CD1c-positive myeloid dendritic cell (primary cell): ENCODE measurements at regions not wholly inside any gene's neighbourhood (a gene's known extent, or its start where the extent isn't known, plus 50 kb on each side); places are given as distances from the start of the nearest gene placed in this dataset.

Experiments used
- DNase-seq: peaks from one replicate; pipeline ENCODE4 v3.0.0-alpha.2; 2016; ENCODE audit errors: extremely low spot score

DNA sequence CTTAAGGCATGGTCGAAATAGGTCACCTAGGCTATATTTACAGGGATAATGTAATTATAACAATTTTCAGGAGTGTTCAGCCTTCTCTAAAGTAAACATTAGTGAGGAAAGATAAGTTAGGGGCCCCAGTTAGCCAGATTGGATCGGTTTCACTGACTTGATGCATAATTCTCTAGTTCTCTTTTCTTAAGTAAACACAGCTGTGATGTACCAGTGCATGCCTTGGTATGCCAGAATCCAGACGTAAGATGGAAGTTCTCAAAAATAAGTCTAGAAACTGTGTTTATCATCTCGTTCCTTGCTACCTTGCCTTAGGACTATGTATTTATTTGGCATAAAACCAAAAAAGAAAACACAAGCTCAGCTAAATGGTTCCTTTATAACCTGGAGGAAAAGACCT, 442.2 kb upstream of the CLINT1 start:
- DNase-seq, result no peak

DNA sequence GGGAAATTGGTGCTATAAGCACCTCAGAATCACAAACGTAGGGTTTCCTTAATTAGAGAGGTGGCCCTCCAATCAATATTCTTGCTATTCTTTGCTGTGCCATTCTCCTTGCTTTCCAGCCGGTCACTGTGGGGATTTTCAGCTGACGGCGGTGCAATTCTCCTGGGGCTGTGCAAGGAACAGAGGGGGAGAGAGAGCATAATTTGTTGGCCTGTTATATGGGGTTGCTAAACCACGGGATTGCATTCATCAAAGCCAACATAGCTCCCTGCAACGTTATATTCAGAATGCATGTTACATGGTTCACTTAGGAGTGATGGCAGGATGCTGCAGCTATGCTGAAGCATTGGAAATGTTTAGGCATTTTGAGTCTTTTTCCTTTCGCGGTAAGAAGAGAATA, 441.3 kb upstream of the CLINT1 start:
- DNase-seq, result no peak

DNA sequence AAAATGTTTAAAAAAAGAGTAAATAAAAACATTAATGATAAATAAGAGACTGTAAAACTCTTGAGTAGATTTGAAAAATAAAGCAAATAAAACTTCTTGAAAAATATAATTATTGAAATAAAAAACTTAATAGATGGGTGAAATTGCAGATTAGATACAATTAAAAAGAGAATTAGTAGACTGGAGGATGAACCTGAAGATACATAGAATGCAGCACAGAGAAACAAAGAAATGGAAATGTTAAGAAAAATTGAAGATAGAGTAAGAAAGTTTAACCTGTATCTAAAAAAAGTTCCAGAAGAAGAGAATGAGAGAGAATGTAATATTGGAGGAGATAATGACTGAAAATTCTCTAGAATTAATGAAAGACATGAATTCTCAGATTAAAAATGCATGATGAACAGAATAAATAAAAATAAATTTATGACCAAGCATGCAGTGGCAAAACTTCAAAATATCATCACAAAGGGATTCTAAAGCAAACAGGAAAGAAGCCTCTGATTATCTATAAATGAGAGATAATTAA, 438.1 kb upstream of the CLINT1 start:
- DNase-seq, result no peak

DNA sequence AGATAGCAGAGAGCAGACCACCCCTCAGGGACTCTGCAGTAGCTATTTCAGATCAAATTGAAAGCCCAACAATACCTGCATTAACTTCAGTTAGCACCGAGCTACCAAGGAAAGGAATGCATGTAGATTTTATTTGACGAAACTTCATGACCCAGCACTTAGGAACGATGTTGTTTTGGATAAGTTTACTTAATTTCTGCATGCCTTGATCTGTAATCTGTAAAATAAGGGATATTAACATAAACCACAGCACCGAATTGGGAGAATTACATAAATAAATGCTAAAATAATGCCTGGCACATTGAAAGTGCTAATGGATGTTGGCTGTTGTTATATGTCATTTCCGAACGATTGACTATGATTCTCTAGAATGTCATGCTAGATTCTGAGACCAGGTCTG, 435.8 kb upstream of the CLINT1 start:
- no peak for DNase-seq

DNA sequence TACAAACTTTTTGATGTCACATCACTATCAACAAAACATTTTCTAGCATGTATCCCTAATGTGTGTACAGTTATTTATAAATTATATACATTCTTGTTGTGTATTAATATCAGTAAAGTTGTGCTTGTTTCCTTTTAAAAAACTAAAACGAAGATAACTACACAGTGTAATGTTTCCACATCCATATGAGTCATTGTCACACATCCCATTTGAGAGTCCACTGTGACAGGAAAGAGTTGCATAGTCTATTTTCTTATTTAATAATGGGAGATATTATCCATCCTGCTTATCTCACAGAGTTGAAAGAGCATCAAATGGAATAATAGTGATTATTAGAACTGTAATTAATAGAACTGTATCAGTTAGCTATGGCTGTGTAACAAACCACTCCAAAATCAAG, 434.0 kb upstream of the CLINT1 start:
- DNase-seq, result no peak

DNA sequence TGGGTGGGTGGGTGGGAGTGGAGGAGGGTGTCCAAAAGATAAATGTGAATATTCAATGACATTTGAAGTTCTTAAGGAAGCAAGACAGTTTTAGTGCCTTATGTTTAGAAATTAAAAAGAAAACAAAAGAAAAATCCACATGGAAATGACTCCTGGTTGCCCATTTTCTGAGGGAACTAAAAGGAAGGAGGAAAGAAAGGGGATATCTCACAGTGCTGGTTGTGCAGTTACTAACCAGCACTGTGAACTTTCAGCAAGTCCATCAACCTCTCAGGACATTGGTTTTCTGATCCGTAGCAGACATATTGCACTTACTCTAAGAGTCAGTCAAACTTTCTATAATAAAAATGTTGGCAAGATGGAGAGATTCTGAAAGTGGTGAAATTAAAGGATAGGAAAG, 431.0 kb upstream of the CLINT1 start:
- DNase-seq, result no peak

DNA sequence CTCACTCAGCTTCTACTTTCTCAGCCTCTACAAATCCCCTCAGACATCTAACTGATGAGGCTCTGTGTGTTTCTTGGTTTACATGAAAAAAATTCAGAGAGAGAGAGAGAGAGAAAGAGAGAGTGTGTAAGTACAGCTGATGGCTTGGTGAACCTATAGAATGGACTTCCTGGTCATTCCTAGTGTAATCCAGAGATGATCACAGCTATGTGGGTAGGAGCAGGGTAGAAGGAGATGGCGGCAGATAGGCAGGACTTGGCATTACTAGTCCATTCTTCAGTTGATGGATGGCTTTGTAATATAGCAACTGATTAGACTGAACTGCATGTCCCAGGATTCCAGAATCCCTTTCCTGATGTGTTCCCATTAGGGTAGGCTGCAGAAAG, 429.3 kb upstream of the CLINT1 start:
- DNase-seq, result no peak

DNA sequence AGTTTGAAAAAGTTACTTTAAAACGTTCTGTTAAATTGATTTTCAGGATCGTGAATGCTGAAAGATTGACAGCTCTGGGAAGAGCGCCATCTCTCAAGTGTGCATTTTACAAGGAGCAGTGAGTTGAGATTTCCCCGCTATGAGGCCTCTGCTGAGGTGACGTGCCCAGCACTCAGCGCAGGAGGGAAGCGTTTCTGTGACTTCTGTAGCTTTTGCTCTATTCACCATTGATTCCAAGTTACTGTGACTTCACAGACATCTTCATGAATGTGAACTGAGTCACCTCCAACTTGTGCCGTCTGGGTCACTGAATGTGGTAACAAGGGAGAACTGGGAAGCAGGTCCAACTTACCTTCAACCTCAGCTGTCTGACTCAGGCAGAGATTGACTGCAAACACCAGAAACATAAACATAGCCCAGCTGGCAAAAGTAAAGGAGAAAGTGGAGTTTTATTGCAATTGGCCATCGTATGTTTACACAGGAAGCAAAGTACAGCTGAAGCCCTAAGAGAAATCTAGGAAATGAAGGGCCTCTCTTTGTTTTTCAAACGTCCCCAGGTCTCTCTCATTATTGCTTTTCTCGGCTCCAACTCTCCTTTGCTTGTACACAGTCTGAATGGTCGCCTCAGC, 428.8 kb upstream of the CLINT1 start:
- DNase-seq, result no peak

DNA sequence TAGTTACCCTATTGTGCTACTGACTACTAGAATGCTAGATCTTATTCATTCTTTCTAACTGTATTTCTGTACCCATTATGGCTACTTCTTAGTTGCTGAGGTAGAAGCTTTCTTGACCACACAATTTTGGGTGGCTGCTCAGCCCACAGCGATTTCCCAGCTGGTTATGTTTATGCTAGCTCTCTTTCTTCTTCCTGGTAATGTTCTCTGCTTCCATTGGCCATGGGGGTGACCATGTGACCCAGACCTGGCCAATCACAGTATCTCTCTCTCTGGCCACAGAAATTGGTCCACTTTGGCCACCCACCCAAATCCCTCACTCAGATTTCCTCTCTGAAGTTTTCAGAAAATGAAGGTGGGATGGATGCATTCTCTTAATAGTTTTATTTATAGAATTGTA, 427.9 kb upstream of the CLINT1 start:
- no peak for DNase-seq

DNA sequence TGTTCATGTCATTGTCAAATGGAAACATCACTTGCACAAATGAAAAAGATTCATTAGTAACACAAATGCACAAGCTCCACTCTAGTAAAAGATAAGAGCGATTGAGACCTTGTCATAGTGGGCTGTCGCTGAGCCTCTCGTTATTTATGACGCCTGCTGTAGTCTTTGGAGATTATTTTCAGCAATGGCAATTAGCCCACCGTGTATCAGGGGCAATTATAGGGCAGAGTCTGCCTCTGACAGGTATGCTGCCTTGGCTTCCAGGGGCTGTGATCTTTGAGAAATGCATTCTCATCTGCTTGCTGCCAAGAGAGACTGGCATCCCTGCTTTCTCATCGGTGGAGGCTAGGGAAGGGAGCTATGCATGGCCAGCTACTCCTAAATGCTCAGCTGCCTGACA, 426.8 kb upstream of the CLINT1 start:
- no peak for DNase-seq

DNA sequence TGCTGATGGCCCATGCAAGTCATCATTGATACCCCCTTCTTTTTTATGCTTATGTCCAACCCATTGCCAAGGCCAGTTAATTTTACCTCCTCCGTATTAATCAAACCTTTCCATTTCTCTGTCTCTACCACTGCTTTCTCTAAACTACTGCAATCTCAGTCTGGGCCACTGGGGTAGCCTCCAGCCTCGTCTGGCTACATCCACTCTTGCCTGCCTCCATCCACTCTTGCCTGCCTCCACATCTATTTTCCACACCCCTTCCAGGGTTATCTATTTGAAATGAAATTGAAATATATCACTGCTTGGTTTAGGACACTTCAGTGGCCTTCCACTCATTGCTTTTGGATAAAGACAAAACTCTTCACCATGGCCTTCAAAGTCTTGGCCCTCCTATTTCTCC, 425.3 kb upstream of the CLINT1 start:
- DNase-seq, result no peak

DNA sequence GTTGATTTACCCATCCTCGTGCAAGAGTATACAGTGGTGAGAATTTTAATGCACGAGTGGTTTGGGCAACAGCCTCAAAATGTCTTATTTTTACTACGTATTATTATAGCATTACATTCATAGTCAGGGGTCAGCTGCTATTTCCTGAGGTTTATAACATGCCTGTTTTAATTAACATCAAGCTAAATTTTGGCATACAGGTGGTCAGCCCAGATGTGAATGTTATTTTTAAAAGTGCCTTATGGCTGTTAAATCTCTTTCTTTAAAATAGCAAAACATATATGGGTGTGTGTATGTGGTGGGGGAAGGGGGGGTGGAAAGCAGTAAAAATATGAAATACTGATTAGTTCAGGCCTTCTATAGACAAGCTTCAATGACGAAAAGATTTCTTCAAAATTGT, 424.5 kb upstream of the CLINT1 start:
- DNase-seq, result no peak

DNA sequence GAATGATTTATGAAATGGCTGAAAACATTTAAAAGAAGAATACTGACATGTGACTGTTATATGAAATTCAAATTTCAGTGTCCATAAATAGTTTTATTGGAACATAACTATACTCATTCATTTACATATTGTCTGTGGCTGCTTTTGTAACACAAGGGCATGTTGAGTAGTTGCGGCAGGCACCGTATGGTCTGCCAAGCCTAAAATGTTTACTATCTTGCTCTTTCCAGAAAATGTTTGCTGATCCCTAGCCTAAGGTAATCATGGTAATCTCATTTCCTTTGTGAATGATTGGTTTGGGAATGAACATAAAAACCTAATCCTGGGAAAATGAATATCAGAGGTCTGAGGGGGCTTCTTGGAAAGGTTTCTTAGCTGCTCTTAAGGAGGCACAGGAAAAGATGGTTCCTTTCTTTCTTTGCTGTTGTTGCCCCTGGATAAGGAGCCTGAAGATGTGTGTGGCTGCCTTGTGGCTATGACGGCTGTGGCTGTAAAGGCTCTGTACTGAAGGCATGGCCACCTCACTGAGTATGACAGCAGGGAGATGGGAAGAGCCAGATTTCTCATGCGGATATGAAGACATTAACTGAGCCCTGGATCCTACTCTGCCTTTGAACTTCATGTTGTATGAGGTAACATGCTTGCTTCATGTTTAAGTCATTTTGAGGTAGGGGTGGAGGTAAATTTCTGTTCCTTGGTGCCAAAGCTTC, 419.4 kb upstream of the CLINT1 start:
- no peak for DNase-seq

DNA sequence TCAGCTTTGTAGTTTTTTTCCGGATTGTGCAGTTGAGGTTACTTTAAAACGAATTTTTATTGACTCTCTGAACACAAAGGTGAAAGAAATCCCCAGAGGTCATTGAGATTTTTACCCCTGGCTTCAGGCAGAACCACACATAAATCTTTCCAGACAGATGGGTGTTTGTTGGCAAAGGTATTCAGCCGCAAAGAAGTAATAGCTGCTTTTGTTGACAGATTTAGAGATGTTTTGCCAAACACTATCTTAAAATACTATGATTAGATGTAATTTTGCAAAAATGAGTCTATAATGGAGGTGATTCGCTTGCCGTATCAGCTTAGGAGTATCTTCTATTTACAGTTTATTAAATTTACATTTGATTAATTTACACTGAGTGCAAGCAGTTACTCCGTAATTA, 418.3 kb upstream of the CLINT1 start:
- no peak for DNase-seq

DNA sequence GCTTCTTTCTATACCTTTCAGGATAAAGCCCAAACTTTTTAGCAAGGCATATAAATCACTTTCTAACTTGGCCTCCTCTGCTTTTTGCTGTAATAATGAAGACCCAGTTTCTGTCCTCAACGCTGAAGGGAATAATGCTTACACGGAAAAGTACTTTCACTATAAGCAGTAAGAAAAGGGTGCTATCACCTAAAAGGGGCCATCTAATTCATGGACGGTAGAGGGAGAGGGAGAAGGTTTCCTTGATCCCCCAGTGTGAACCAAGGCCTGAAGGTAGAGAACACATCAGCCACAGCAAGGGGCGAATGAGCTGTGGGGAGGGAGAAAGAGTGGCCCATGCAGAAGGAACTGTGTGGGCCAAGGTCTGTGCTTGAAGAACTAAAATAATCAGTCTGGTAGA, 417.7 kb upstream of the CLINT1 start:
- no peak for DNase-seq

DNA sequence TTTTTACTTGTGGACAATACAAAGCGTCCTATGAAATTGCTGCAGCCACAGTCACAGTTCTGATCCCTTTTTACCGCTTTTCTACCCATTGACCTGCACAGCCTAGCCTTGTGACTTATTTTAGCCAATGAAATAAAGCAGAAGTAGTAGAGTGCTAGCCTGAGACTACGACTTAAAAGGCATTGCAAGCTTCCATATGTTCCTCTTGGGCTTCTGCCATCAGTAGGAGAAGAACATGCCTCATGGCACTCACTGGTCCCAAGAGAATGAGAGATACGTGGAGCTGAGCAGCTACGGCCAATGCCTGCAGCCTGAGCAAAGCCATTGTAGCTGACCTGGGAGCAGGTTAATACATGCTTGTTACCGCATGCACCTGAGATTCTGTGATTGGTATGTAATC, 416.6 kb upstream of the CLINT1 start:
- no peak for DNase-seq

DNA sequence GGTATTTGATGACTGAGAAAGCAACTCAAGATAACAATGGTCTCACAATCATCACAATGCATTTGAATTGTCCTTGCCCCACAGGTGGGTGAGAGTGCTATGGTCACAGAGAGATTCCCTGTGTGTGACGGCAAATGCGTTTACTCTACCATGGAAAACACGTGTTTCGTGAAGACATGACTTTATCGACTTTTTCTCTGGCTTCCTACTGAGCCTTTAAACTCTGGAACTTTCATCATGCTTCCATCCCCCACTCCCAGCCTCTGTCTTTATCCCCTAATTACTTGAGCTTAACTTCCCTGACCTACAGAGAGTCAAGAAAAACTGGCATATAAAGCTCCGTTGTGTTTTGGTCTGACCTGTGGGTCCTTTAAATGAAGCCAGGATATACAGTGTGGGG, 414.1 kb upstream of the CLINT1 start:
- no peak for DNase-seq

DNA sequence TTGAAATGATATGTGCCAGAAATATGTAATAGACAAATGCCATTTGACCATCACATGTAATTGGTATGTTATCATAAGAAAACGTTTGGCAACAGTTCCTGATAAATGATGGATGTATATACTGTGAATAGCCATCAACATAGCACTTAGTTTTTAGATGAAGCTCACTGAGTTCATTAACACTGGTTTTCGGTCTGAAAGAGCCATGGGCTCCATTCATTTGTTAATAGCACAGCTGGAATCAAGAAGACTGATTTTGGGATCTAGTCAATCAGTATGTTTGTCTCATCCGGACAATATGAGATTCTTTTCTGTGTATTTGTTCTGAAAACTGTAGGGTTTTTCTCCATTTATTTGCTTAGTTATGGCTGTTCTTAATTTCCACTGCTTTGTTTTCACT, 413.5 kb upstream of the CLINT1 start:
- no peak for DNase-seq

DNA sequence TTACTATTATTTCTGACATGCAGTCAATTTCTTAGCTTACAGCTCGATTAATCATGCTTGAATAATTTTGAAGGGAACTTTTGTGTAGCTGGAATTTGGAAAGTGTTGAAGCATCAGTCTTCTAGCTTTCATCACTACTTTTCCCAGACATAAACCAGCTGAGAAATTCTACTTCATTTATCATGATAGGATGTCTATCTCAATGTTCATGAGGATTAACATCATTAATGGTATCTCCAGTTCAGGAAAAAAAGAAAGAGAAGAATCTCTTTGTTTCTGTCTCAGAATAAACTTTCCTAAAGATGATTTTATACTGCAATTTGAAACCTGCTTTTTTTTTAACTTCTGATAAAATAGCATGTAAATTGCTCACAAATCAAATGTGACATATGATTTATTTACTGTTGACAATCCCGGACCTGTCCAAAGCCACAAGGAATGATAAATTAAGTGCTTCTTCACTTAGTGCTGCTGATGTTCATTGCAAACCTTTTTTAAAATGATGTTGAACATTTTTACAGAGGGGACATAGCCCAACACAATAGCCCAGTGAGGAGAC, 412.1 kb upstream of the CLINT1 start:
- no peak for DNase-seq

DNA sequence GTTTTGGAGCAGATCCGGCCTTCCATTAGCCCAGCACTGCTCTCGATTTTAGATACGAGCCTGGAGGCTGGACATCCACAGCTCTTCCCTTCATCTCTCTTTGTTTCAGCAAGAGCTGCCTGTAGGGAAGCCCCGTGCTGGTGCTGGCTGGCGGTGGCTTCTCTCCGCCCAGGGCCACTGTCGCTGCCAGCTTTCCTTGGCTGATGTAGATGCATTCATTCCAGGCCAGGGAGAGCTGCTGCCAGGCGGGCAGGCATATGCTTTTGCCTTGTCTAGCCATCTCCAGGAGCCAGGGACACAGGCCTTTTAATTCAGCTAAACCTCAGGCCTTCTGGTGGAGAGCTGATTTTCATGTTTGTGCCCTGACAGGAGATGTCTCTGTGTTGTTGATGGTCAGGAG, 409.3 kb upstream of the CLINT1 start:
- no peak for DNase-seq

DNA sequence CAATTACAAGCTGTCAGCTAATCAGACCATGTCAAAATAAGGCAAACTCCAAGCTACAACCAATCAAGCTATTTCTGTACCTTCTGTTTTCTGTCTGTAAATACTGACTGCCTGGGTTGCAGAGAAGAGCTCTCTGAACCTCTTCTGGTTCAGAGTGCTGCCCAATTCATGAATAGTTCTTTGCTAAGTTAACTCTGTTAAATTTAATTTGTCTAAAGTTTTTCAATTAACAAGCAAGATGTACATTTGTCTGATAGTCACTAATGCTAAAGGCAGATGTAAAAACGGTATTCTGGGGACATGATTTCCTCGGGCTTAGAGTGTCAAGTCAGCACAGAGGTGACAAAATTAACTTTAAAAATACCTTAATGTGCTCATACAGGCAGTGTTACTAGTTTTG, 408.3 kb upstream of the CLINT1 start:
- DNase-seq, result no peak

DNA sequence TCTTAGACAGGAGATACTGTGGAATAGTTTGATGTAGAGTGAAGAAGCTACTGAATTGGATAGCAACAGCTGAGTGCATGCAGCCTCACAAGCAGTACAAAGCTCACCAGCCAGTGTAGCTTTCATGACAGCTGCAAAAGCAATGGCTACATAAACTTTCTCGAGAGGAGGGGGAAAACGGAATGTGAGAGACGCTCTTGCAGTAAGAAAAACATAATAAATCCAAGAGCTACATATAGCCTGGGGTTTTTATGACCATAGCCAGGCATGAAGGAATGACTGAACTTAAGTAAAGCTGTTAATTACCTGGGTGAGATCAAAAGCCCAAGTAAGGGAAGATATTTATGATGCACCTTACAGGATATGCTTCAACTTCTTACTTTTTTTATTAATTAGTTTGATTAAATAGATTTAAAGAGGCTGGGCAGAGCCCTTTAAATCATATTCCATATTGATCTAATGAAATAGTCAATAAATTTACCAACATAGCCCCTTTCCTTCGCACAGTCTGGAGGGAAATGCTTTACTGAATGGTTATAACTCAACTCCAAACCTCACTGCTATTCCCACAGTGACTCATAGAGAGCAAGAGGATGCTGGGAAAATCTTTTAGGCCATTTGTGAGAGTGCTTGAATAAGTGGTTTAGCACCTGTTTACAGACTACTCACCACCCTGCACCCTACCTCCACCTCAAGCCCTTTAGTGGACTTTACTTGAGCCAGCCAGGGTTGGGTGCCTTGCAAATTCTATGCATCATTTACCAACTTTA, 407.2 kb upstream of the CLINT1 start:
- no peak for DNase-seq

DNA sequence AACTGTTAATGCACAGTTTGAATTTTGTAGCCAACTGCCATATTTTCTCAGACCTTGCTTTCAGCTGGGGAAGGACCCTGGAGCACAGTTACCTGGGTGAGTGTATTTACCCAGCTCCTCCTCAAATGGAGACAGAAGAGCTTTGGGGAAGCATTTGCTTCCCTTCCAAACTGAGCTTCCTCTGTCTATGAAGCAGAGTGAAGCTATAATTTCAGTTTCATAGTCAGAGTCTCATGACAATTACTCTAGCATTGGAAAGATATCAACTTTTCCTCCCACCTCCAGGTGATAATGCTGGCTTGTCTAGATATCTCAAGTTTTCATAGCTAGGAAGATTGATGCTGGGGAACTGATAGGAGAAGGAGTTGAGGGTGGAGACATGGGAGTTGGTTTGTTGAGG, 406.4 kb upstream of the CLINT1 start:
- DNase-seq, result no peak
